GM18870 (cell line): ENCODE measurements at regions not wholly inside any gene's neighbourhood (a gene's known extent, or its start where the extent isn't known, plus 50 kb on each side); places are given as distances from the start of the nearest gene placed in this dataset.

Source experiments
- ATAC-seq: cut with Tn5 transposase; IDR thresholded peaks from one replicate; pipeline ENCODE4 v1.9.1; 2021; ENCODE audit warnings: moderate library complexity; ENCODE audit not compliant: unreplicated experiment

DNA sequence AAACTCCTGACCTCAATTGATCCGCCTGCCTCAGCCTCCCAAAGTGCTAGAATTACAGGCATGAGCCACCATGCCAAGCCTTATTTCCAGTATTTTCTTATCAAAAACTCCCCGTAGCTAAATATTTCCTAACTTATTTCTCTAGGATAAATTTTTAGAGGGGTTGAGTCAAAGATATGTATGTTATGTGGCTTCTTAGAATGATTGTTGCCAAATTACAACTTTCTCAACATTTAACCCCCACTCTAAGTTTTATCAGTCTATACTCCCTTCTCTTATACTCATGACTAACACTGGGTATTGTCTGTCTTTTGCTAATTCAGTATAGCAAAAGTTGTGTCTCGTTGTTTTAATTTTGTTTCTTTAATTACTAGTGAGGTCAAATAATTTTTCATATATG is 187.7 kb upstream of the LNX1 start:
- ATAC-seq = no peak

DNA sequence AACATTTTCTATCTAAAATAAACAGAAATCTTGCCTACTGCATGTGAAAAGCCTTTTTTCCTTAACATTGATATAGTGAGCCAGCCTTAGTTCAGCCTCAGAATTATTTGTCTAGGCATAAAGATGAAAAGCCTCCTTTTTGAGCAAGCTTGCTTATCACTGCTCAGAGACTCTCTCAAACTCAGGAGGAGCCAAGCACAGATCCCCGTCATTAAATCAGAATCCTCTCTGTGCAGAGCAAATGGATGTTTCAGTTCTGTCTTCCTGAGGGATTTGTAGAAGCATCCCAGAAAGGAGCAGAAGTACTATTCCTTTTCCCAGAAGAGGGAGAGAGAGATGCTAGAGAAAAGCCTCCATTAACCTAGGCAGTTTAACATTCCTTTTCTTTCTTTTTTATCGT is 186.9 kb upstream of the LNX1 start:
- ATAC-seq = no peak

DNA sequence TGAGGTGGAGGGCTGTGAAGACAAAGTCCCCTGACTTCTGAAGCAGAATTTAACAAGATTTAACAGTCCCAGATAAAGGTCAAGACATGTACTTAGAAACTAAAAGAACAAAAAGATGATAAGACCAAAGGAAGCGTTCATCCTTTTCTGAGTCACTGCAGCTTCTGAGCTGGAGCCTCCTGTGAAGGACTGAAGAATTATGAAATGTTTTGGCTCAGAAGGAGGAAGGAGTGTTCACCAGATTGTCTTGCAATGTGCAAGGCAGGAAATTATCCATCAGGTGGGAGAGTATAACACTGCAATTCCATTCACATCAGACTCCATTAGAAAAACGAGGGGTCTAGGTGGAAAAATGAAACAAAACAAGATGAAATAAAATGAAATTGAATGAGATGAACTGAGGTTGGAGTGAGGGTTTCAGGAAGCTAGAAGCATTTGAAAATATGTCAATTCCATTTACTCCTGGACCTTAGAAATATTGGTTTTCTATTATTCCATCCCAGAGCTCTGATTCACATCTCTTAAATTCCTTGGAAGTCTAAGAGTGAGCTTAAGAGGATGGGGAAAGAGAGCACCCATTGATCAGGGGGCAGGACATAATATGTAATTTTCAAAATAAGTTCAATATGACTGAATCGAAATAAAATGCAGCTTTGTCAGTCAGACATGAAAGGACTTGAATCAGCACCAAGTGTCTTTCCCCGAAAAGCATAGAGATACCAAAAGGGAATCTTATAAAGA is 186.1 kb upstream of the LNX1 start:
- no peak for ATAC-seq

DNA sequence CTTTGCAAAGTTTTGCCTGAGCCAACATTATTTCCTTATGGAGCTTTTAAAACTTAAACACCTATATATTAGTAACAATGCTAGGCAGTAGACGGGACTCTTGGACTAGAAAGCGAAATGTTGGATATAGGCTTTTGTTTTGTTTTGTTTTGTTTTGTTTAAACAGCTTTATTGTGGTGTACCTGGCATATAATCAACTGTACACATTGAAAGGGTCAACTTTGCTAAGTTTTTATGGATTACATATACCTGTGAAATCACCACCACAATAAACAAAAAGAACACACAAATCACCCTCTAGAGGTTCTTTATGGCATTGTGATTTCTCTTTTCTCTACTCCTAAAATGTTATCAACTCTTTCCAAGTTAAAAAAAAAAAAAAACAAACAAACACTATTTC is 184.9 kb upstream of the LNX1 start:
- ATAC-seq = no peak

GRCh38 chr4:53775381-53775780 is 184.1 kb upstream of the LNX1 start:
- no peak for ATAC-seq

DNA sequence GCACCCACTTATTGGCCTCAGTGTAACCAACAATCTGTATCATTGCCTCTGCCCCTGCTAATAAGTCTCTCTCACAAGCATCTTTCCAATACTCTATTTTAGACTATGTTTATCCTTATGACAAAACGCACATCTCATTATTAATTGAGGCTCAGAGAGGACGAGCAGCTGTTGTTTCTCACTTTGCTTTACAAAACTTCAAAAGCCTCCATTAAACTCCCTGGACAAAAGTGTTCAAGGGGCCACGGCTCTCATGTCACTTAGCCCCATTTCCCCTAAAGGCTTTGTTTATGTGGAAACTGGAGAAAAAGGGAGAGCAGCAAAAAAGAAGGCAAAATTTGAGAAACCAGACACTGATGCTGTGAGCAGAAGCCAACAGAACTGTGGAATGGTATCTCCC is 180.0 kb upstream of the LNX1 start:
- ATAC-seq = no peak

DNA sequence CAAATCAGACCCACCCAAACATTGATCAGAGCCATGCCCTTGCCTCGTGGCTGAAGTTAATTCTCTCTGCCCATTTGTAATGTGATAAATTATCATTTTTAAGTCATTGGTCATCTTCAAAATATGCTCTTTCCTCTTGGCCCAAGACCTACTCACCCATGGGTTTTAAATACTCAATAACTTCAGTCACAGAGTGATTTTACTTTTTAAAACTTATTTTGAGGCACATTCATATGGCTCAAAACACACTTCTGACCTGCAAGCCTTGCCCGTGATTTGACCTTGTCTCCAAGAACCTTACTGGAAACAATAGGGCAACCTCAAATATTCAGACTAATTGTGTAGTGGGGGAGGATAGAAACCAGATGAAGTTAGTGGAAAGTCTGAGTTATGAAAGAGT is 176.2 kb upstream of the LNX1 start:
- no peak for ATAC-seq

GRCh38 chr4:53764761-53765490 is 173.6 kb upstream of the LNX1 start:
- no peak for ATAC-seq

GRCh38 chr4:53763813-53764597 is 172.7 kb upstream of the LNX1 start:
- ATAC-seq = no peak

GRCh38 chr4:53755656-53756055 is 164.4 kb upstream of the LNX1 start:
- ATAC-seq = no peak

GRCh38 chr4:53752124-53752523 is 160.8 kb upstream of the LNX1 start:
- ATAC-seq = no peak

DNA sequence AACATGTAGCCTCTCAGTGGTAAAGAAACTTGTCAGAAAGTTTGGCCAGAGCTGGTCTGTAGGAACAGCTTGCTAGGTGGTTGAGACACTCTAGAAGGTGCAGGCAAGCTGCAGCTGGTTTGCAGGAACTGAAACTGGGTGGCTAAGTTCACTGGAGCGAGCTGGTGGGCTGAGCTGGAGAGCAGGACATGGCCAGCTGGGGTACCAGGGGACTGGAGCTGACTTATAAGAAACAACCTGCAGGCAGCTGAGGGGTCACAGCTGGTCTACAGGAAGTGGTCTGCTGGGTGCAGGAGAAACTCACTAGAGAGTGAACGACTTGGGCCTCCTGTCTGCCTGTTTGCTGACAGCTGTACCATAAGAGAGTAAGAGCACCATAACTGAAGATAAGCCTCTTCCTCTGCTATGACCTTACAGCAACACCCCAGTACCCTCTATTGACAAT is 157.1 kb upstream of the LNX1 start:
- peak; percentile 95 for ATAC-seq

- ATAC-seq = no peak
Measured at GRCh38 chr4:53747401-53747800, 156.1 kb upstream of the LNX1 start.

GRCh38 chr4:53744446-53745160 is 153.3 kb upstream of the LNX1 start:
- ATAC-seq = no peak

GRCh38 chr4:53734584-53735353 is 143.5 kb upstream of the LNX1 start:
- ATAC-seq = no peak

DNA sequence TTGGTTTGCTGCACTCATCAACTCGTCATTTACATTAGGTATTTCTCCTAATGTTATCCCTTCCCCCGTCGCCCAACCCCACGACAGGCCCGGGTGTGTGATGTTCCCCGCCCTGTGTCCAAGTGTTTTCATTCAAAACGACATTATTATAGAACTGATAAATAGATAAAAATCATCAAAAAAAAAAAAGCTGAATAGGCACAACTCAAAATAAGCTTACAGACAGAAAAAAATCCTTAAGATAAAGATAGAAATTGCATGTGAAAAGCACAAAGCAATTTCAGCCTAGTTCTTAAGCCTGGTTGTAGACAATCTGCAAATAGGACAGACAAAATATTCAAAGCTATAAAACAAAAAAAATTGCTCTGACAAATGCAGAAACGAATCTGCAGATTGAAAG is 142.9 kb upstream of the LNX1 start:
- ATAC-seq = no peak

GRCh38 chr4:53732661-53733060 is 141.4 kb upstream of the LNX1 start:
- ATAC-seq = no peak

- ATAC-seq = no peak
Measured at GRCh38 chr4:53730031-53730805, 138.9 kb upstream of the LNX1 start.

GRCh38 chr4:53722110-53722509 is 130.8 kb upstream of the LNX1 start:
- no peak for ATAC-seq

- ATAC-seq = no peak
Measured at GRCh38 chr4:53721263-53721662, 130.0 kb upstream of the LNX1 start.
